ENCODE measurements at regions not wholly inside any gene's neighbourhood (a gene's known extent, or its start where the extent isn't known, plus 50 kb on each side); places are given as distances from the start of the nearest gene placed in this dataset.
"Not testable (repeated sequence)": the region's sequence is repeated elsewhere in the genome, so short reads cannot be mapped to it uniquely, and the experiment has no call there.

DNA sequence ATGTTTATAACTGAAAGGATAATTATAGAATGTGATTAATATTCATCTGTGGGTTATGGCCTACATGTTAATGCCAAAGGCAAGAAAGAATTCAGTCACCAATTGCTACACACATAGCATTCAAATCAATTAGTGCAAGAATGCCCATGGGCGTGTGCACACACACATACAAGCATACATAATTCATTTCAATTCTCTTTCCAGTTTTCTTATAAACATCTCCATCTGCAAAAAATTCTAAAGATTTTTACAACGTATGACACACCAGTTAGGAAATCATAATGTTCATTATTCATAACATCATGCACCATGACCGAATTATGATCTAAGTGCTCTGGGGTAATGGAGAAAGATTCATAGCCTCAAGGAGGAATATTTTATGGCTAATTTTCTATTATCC, 111.0 kb upstream of the ADTRP start:
- TF ChIP-seq, protein P1, sequence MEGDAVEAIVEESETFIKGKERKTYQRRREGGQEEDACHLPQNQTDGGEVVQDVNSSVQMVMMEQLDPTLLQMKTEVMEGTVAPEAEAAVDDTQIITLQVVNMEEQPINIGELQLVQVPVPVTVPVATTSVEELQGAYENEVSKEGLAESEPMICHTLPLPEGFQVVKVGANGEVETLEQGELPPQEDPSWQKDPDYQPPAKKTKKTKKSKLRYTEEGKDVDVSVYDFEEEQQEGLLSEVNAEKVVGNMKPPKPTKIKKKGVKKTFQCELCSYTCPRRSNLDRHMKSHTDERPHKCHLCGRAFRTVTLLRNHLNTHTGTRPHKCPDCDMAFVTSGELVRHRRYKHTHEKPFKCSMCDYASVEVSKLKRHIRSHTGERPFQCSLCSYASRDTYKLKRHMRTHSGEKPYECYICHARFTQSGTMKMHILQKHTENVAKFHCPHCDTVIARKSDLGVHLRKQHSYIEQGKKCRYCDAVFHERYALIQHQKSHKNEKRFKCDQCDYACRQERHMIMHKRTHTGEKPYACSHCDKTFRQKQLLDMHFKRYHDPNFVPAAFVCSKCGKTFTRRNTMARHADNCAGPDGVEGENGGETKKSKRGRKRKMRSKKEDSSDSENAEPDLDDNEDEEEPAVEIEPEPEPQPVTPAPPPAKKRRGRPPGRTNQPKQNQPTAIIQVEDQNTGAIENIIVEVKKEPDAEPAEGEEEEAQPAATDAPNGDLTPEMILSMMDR (conservative IDR thresholded peaks at IDR 0.05) = no peak
- no peak for TF ChIP-seq ZFX (IDR thresholded peaks at IDR 0.05)
- no peak overlapping the region for H3K27ac ChIP-seq

DNA sequence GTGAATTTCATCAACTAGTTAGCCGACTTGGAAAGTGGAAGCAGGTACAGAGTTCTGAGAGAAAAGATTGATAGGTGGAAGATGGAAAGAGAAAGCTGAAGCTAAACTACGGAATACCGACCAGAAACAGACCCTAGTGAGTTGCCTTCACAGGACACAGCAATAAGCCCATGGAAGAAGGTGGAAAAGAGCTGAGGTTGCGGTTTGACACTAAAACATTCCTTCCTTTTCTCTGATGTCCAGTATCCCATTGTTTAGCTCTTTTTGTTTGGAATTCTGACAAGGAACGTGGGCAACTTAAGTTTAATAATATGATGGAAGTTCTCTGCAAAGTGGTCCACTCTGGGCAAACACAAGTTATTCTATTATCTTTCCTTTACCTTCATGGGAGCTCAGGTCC, 110.1 kb upstream of the ADTRP start:
- TF ChIP-seq ZFX (IDR thresholded peaks at IDR 0.05) = no peak
- TF ChIP-seq, protein P1 (conservative IDR thresholded peaks at IDR 0.05) = no peak
- no peak overlapping the region for H3K27ac ChIP-seq

DNA sequence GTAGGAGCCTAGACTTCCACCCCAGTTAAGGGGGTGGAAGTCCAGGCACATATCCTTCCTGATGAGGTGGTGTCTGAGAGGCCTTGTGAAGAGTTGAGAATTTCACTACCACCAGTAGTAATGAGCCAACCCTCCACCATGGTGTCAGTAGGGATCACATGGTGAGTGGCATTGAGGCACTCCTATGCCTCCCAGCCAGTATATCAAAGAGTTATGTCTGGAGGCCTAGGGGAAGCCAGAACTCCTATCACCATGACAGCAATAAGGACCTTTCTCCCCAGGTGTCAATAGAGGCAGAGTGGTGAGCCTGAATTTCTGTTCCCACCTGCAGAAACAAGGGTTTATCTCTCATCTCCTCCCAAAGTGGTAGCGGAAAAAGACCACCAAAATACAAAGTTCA, 106.6 kb upstream of the ADTRP start:
- TF ChIP-seq, protein P1 (conservative IDR thresholded peaks at IDR 0.05) = no peak
- no peak for TF ChIP-seq ZFX (IDR thresholded peaks at IDR 0.05)

DNA sequence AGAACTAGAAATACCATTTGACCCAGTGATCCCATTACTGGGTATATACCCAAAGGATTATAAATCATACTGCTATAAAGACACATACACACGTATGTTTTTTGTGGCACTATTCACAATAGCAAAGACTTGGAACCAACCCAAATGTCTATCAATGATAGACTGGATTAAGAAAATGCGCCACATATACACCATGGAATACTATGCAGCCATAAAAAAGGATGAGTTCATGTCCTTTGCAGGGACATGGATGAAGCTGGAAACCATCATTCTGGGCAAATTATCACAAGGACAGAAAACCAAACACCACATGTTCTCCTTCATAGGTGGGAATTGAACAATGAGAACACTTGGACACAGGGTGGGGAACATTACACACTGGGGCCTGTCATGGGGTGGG, 104.9 kb upstream of the ADTRP start:
- H3K27ac ChIP-seq = not testable (repeated sequence)

More for the DNA sequence above, 106.6 kb upstream of the ADTRP start:
- no peak overlapping the region for H3K27ac ChIP-seq

DNA sequence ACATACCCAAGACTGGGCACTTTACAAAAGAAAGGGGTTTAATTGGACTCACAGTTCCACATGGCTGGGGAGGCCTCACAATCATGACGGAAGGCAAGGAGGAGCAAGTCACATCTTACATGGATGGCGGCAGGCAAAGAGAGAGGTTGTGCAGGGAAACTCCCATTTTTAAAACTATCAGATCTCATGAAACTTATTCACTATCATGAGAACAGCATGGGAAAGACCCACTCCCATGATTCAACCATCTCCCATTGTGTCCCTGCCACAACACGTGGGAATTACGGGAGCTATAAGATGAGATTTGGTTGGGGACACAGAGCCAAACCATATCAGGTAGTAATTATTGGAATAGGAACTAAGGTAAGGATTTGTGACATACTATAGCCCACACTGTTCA, 101.6 kb upstream of the ADTRP start:
- not testable (repeated sequence) for H3K27ac ChIP-seq

DNA sequence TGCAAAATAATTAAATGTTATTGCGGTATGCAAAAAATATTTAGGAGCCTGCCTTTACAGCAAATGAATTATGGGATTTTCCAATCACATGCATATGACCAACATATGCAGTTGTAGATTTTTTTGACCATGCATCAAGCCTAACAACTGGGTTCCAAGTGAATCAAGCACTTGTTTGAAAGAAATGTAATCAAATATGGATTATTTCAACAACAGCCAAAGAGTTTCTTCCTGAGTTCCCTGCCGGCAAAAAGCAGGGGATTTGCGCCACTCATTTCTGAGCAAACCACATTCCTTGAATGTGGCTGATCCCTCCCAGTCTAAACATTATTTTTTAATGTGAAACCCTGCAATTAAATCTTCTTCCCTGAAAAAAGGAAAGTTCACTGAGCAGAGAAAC, 100.1 kb upstream of the ADTRP start:
- no peak overlapping the region for H3K27ac ChIP-seq
- TF ChIP-seq, protein P1 (conservative IDR thresholded peaks at IDR 0.05) = no peak
- TF ChIP-seq ZFX (IDR thresholded peaks at IDR 0.05) = no peak

DNA sequence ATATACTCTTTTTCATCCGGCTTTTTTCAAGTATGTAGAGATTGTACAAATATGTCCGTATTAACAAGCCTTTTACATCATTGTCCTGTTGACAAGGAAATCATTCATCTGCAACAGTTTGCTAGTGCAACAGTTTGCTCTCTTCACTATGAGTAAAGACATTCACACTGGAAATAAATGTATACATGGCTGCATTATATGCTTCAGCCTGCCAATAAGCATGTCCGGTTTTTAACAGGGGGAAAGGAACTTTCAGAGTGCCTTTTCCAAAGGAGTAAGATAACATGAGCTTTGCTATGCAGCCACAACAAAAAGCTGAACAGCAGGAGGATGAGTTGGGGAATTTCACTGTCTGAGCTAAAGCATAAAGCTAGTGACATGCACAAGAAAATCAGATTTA, 99.4 kb upstream of the ADTRP start:
- TF ChIP-seq ZFX (IDR thresholded peaks at IDR 0.05) = no peak
- TF ChIP-seq, protein P1 (conservative IDR thresholded peaks at IDR 0.05) = no peak
- no peak overlapping the region for H3K27ac ChIP-seq

DNA sequence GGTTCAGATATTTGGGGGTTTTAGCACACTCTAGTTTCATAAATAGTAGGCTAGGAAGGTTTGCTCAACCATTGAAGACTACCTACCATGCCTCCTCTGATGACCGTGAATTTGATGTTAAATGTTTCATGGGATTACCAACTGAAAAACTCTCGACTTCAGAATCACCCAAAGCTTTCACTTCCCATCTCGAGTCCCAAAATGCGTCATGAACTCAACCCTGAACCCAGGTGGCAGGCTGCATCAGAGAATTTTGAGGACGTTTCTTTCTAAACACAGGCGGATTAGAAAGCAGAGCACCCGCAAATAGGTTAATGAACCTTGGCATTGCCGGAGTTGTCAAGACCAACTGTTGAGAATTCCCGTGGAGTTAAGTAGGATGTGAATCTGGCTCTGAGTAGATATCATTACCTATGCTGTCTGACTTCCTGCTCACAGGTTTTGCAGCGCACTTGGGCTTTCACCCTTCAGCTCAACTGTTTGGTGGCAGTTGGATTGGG, 98.4 kb upstream of the ADTRP start:
- TF ChIP-seq, protein P1 (conservative IDR thresholded peaks at IDR 0.05) = no peak
- TF ChIP-seq ZFX (IDR thresholded peaks at IDR 0.05) = no peak

More for the DNA sequence above, 98.4 kb upstream of the ADTRP start:
- H3K27ac ChIP-seq = no peak overlapping the region

All from C4-2B (cell line).